ENCODE measurements at regions not wholly inside any gene's neighbourhood (a gene's known extent, or its start where the extent isn't known, plus 50 kb on each side); places are given as distances from the start of the nearest gene placed in this dataset.
A peak's percentile ranks its signal among the peaks of the same experiment; 100 is the strongest.

GRCh38 chr16:65644821-65645220 lies 523.0 kb upstream of the CDH11 start:
- TF ChIP-seq CTCF (IDR thresholded peaks at IDR 0.05; ENCODE audit: control insufficient read depth, insufficient read depth, low read depth, low read length, missing control alignments): no peak
- H3K4me3 ChIP-seq (ENCODE audit: control insufficient read depth, low read depth, low read length): no peak overlapping the region
- DNase-seq (ENCODE audit: low read depth): no peak

- DNase-seq (ENCODE audit: low read depth): no peak
- no peak for TF ChIP-seq CTCF (IDR thresholded peaks at IDR 0.05; ENCODE audit: control insufficient read depth, insufficient read depth, low read depth, low read length, missing control alignments)
- no peak overlapping the region for H3K4me3 ChIP-seq (ENCODE audit: control insufficient read depth, low read depth, low read length)
Measured at GRCh38 chr16:65641762-65642289, 520.0 kb upstream of the CDH11 start.

- TF ChIP-seq CTCF (IDR thresholded peaks at IDR 0.05; ENCODE audit: control insufficient read depth, insufficient read depth, low read depth, low read length, missing control alignments): no peak
- DNase-seq (ENCODE audit: low read depth): no peak
- no peak overlapping the region for H3K4me3 ChIP-seq (ENCODE audit: control insufficient read depth, low read depth, low read length)
Measured at GRCh38 chr16:65641049-65641761, 519.3 kb upstream of the CDH11 start.

GRCh38 chr16:65634833-65635232 lies 513.0 kb upstream of the CDH11 start:
- H3K4me3 ChIP-seq (ENCODE audit: control insufficient read depth, low read depth, low read length): no peak overlapping the region
- DNase-seq (ENCODE audit: low read depth): no peak
- no peak for TF ChIP-seq CTCF (IDR thresholded peaks at IDR 0.05; ENCODE audit: control insufficient read depth, insufficient read depth, low read depth, low read length, missing control alignments)

GRCh38 chr16:65634291-65634690 lies 512.4 kb upstream of the CDH11 start:
- TF ChIP-seq CTCF (IDR thresholded peaks at IDR 0.05; ENCODE audit: control insufficient read depth, insufficient read depth, low read depth, low read length, missing control alignments): no peak
- H3K4me3 ChIP-seq (ENCODE audit: control insufficient read depth, low read depth, low read length): no peak overlapping the region
- no peak for DNase-seq (ENCODE audit: low read depth)

- no peak overlapping the region for H3K4me3 ChIP-seq (ENCODE audit: control insufficient read depth, low read depth, low read length)
- no peak for TF ChIP-seq CTCF (IDR thresholded peaks at IDR 0.05; ENCODE audit: control insufficient read depth, insufficient read depth, low read depth, low read length, missing control alignments)
- DNase-seq (ENCODE audit: low read depth): peak; percentile 10
Measured at GRCh38 chr16:65624666-65625065, 502.8 kb upstream of the CDH11 start.

Measured in AG09309 (cell line).